IMR-90 (cell line): ENCODE measurements at regions not wholly inside any gene's neighbourhood (a gene's known extent, or its start where the extent isn't known, plus 50 kb on each side); places are given as distances from the start of the nearest gene placed in this dataset.

Experiments used
- ATAC-seq: fragments of 200-7000 bp; cut with Tn5 transposase; 2 replicates; pipeline ENCODE4 v1.9.1; 2020; ENCODE audit warnings: low read depth, mild to moderate bottlenecking, moderate library complexity
- BruUV-seq: library from RNA; stranded (reverse); fragments of 400-500 nt; replicated peaks from 2 replicates; lab custom pipeline; 2021; lab: Mats Ljungman, UMichigan
- CTCF ChIA-PET: fragments of 300-600 bp; formaldehyde crosslinking; extraction: SDS; loops from one replicate; lab custom pipeline; 2021; ENCODE audit warnings: antibody characterized with exemption; lab: Yijun Ruan, JAX
- POLR2A ChIA-PET: fragments of 300-600 bp; sonication (Branson Sonifier 250); formaldehyde crosslinking; loops from one replicate; lab custom pipeline; 2022; ENCODE audit warnings: antibody characterized with exemption; ENCODE audit not compliant: unreplicated experiment; lab: Charles Lee
- DNase-seq: peaks from one replicate; pipeline ENCODE4 v3.0.0; 2013
- H2AFZ ChIP-seq: replicated peaks from 2 replicates; pipeline ENCODE3; 2013; ENCODE audit warnings: low read length, mild to moderate bottlenecking; ENCODE audit not compliant: poor library complexity
- H2AK5ac ChIP-seq: 2 replicates; pipeline ENCODE4 v1.6.1; 2013; ENCODE audit warnings: low read depth, low read length, inconsistent platforms
- H2AK9ac ChIP-seq: replicated peaks from 2 replicates; pipeline ENCODE3; 2013; ENCODE audit warnings: mild to moderate bottlenecking, low read depth, low read length, moderate library complexity; ENCODE audit not compliant: poor library complexity
- H2BK120ac ChIP-seq: 2 replicates; pipeline ENCODE4 v1.6.1; 2013; ENCODE audit warnings: low read depth, low read length, inconsistent platforms
- H2BK15ac ChIP-seq: 3 replicates; pipeline ENCODE4 v1.6.1; 2013; ENCODE audit warnings: low read depth, low read length, inconsistent platforms
- H2BK20ac ChIP-seq: 2 replicates; pipeline ENCODE4 v1.6.1; 2013; ENCODE audit warnings: low read depth, mild to moderate bottlenecking, inconsistent platforms, low read length, moderate library complexity
- H2BK5ac ChIP-seq: 2 replicates; pipeline ENCODE4 v1.6.1; 2013; ENCODE audit warnings: mild to moderate bottlenecking, low read depth, low read length, inconsistent platforms; ENCODE audit not compliant: poor library complexity, severe bottlenecking
- H3K14ac ChIP-seq: replicated peaks from 2 replicates; pipeline ENCODE4 v1.6.1; 2013; ENCODE audit warnings: low read depth, low read length, inconsistent platforms
- H3K18ac ChIP-seq: 2 replicates; pipeline ENCODE4 v1.6.1; 2013; ENCODE audit warnings: low read depth, low read length, control low read depth
- H3K23ac ChIP-seq: 2 replicates; pipeline ENCODE4 v1.6.1; 2013; ENCODE audit warnings: low read depth, low read length, inconsistent platforms
- H3K27ac ChIP-seq: 2 replicates; pipeline ENCODE4 v1.5.1; 2013; ENCODE audit warnings: mild to moderate bottlenecking, control low read depth, low read length; ENCODE audit not compliant: insufficient read depth
- H3K27me3 ChIP-seq: 2 replicates; pipeline ENCODE4 v1.6.1; 2013; ENCODE audit warnings: low read length; ENCODE audit not compliant: control insufficient read depth, insufficient read depth
- H3K36me3 ChIP-seq: 2 replicates; pipeline ENCODE4 v1.6.1; 2013; ENCODE audit warnings: low read length, mixed read lengths; ENCODE audit not compliant: control insufficient read depth, insufficient read depth
- H3K4ac ChIP-seq: 2 replicates; pipeline ENCODE4 v1.6.1; 2013; ENCODE audit warnings: low read depth, low read length, inconsistent platforms
- H3K4me1 ChIP-seq: 2 replicates; pipeline ENCODE4 v1.6.1; 2013; ENCODE audit warnings: low read length, mixed read lengths; ENCODE audit not compliant: control insufficient read depth, insufficient read depth
- H3K4me2 ChIP-seq: 2 replicates; pipeline ENCODE4 v1.6.1; 2013; ENCODE audit warnings: low read depth, mild to moderate bottlenecking, control low read depth, low read length, moderate library complexity
- H3K4me3 ChIP-seq: 2 replicates; pipeline ENCODE4 v1.5.1; 2013; ENCODE audit warnings: low read depth, mild to moderate bottlenecking, control low read depth, low read length, moderate library complexity; ENCODE audit not compliant: insufficient read depth
- H3K56ac ChIP-seq: 2 replicates; pipeline ENCODE4 v1.6.1; 2013; ENCODE audit warnings: low read length, inconsistent platforms; ENCODE audit not compliant: insufficient read depth; ENCODE audit errors: extremely low read depth
- H3K79me1 ChIP-seq, 2 experiments: 2 replicates each; pipeline ENCODE4 v1.6.1; 2013; ENCODE audit warnings: low read length in 2 of 2, inconsistent platforms in 1 of 2, low read depth in 1 of 2
- H3K9ac ChIP-seq: 2 replicates; pipeline ENCODE4 v1.6.1; 2013; ENCODE audit warnings: low read depth, low read length, control low read depth
- H3K9me1 ChIP-seq: 2 replicates; pipeline ENCODE4 v1.6.1; 2013; ENCODE audit warnings: low read length, inconsistent platforms; ENCODE audit not compliant: insufficient read depth
- H3K9me3 ChIP-seq: 2 replicates; pipeline ENCODE4 v1.6.1; 2013; ENCODE audit warnings: low read length; ENCODE audit not compliant: control insufficient read depth, insufficient read depth
- H4K20me1 ChIP-seq: 2 replicates; pipeline ENCODE4 v1.6.1; 2013; ENCODE audit warnings: low read length, inconsistent platforms; ENCODE audit not compliant: insufficient read depth
- H4K5ac ChIP-seq: 2 replicates; pipeline ENCODE4 v1.6.1; 2013; ENCODE audit warnings: mild to moderate bottlenecking, low read depth, low read length, control low read depth
- H4K8ac ChIP-seq, 2 experiments: 2 replicates each; pipeline ENCODE4 v1.6.1; 2013; ENCODE audit warnings: low read depth in 2 of 2, low read length in 2 of 2, control low read depth in 1 of 2, inconsistent platforms in 1 of 2
- H4K91ac ChIP-seq: 2 replicates; pipeline ENCODE4 v1.6.1; 2013; ENCODE audit warnings: low read depth, low read length, inconsistent platforms; ENCODE audit not compliant: insufficient read depth
- BHLHE40 ChIP-seq: fragments of 150-350 bp; IDR thresholded peaks from 2 replicates; pipeline ENCODE4 v1.6.1; 2016; ENCODE audit warnings: mild to moderate bottlenecking, low read depth, low read length
- CEBPB ChIP-seq: IDR thresholded peaks from 2 replicates; pipeline ENCODE4 v1.6.1; 2012; ENCODE audit warnings: low read depth, low read length, improper control_type of control experiment
- CHD1 ChIP-seq: IDR thresholded peaks from 2 replicates; pipeline ENCODE4 v1.6.1; 2012; ENCODE audit warnings: low read depth, low read length, improper control_type of control experiment
- CTCF ChIP-seq: conservative IDR thresholded peaks from 2 replicates; pipeline ENCODE4 v1.5.1; 2012; ENCODE audit warnings: mild to moderate bottlenecking, low read depth, low read length, improper control_type of control experiment
- FOS ChIP-seq: fragments of 150-350 bp; IDR thresholded peaks from 2 replicates; pipeline ENCODE4 v1.6.1; 2016; ENCODE audit warnings: low read depth, low read length
- MAFK ChIP-seq: IDR thresholded peaks from 2 replicates; pipeline ENCODE4 v1.6.1; 2012; ENCODE audit warnings: low read depth, low read length, improper control_type of control experiment
- MXI1 ChIP-seq: IDR thresholded peaks from 2 replicates; pipeline ENCODE4 v1.6.1; 2012; ENCODE audit warnings: low read depth, mild to moderate bottlenecking, low read length, moderate library complexity, borderline replicate concordance
- NFE2L2 ChIP-seq: fragments of 150-350 bp; IDR thresholded peaks from 2 replicates; pipeline ENCODE4 v1.6.1; 2016; ENCODE audit warnings: low read depth, mild to moderate bottlenecking, low read length
- POLR2A ChIP-seq: IDR thresholded peaks from 2 replicates; pipeline ENCODE4 v1.6.1; 2012; ENCODE audit warnings: mild to moderate bottlenecking, low read depth, low read length
- RAD21 ChIP-seq: IDR thresholded peaks from 2 replicates; pipeline ENCODE4 v1.6.1; 2012; ENCODE audit warnings: low read length, improper control_type of control experiment
- RCOR1 ChIP-seq: IDR thresholded peaks from 2 replicates; pipeline ENCODE4 v1.6.1; 2012; ENCODE audit warnings: mild to moderate bottlenecking, low read length, improper control_type of control experiment; ENCODE audit not compliant: insufficient replicate concordance
- SMC3 ChIP-seq: fragments of 150-350 bp; IDR thresholded peaks from 2 replicates; pipeline ENCODE4 v1.6.1; 2016; ENCODE audit warnings: low read depth, mild to moderate bottlenecking, antibody characterized with exemption, low read length, moderate library complexity
- USF2 ChIP-seq: fragments of 150-350 bp; IDR thresholded peaks from 2 replicates; pipeline ENCODE4 v1.6.1; 2017; ENCODE audit warnings: mild to moderate bottlenecking, antibody characterized with exemption, low read length, low read depth
- WGBS, 2 experiments: methylation state at CpG; one replicate each; pipeline versions ENCODE4 v1.1.5 to v1.1.7; 2013; ENCODE audit warnings: missing lambda C conversion rate in 2 of 2; ENCODE audit not compliant: insufficient read length in 1 of 2; ENCODE audit errors: extremely low coverage in 2 of 2; 5-methylcytosine and 5-hydroxymethylcytosine counted together
- dilution Hi-C: fragments of 300-500 bp; cut with HindIII; formaldehyde crosslinking; loops from one replicate; pipeline ENCODE4 v1.14.3; 2018; ENCODE audit warnings: low sequenced_read_pairs; ENCODE audit not compliant: unreplicated experiment
- in situ Hi-C: fragments of 300-500 bp; cut with MboI; formaldehyde crosslinking; loops from 3 replicates; pipeline ENCODE4 v1.14.3; 2019; ENCODE audit warnings: low sequenced_read_pairs, inconsistent platforms, mixed read lengths
- intact Hi-C: fragments of 100-400 bp; cut with micrococcal nuclease; formaldehyde crosslinking; loops from 2 replicates; pipeline ENCODE4 v1.10.0; 2022
- TF ChIP-seq, protein P1 (sequence below): fragments of 150-350 bp; IDR thresholded peaks from 2 replicates; pipeline ENCODE4 v1.6.1; 2016; ENCODE audit warnings: low read depth, mild to moderate bottlenecking, low read length, moderate library complexity, borderline replicate concordance

DNA sequence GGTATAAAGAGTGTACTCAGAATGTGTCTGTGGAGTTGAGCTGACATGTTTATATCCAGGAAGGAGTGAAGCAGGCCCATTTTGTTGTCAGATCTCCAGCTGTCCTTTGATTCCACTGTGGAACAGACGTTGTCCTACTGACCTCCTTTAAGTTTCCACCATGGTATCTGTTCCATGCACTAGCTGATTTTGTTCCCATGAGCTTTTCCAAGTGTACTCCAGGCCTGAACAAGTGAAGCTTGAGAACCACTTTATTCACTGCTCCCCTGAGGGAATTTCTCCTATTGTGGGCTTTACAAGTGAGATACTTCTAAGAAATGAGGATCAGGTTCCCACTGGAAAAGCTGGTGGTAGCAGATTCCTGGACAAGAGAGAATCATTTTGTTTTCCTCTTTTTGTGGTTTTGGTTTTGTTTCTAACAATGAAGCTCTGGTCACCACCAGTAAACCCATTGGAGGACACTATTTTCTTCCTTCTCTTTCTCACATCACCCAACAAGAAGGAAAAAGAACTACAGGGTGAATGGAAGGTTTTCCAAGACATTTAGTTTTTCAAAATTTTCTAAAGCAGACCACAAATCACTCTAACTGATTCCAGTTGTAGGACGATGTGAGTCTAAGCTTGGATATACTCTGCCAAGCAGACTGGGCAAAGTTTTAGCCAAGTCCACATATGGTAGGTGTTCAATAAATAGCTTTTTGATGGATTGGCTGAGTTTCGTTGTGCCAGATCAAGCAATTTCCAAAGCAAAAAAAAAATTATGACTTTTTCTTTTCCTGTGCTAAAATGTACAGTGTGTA, 144.2 kb downstream of the JCAD start (continued):
- TF ChIP-seq NFE2L2: no peak

- dilution Hi-C loops: no loop called here
- H3K9me1 ChIP-seq: no peaks in the 10 kb centered on the region
- intact Hi-C loops: no loop called here
- H2BK120ac ChIP-seq: no peak overlapping the region
- H2AFZ ChIP-seq: no peak overlapping the region
- 76% methylated on average over 2 of the region's 6 CpGs; no CpG with 5 or more reads in 1 of the 2 experiments for WGBS, 2 experiments
- no peak overlapping the region for H3K23ac ChIP-seq
- no peaks in the 10 kb centered on the region for H3K79me1 ChIP-seq
- H3K4me2 ChIP-seq: no peak overlapping the region
- H2BK15ac ChIP-seq: no peak overlapping the region
- H3K18ac ChIP-seq: no peak overlapping the region
- H3K9me3 ChIP-seq: no peaks in the 10 kb centered on the region
- H3K27ac ChIP-seq: no peak overlapping the region
- no peak overlapping the region for H3K56ac ChIP-seq
- H3K14ac ChIP-seq: no peak overlapping the region
- ATAC-seq (no peak), DNase-seq (no peak)
- no peak overlapping the region for H4K8ac ChIP-seq
- H2BK20ac ChIP-seq: no peak overlapping the region
- H4K20me1 ChIP-seq: no peaks in the 10 kb centered on the region
- H3K4ac ChIP-seq: no peak overlapping the region
- no peak overlapping the region for H4K5ac ChIP-seq
- no peaks in the 10 kb centered on the region for H3K36me3 ChIP-seq
- H3K4me3 ChIP-seq: no peak overlapping the region
- POLR2A ChIA-PET: no interaction called here
- no peak overlapping the region for H2BK5ac ChIP-seq
- H2AK5ac ChIP-seq: no peak overlapping the region
- in situ Hi-C loops: no loop called here
- CTCF ChIA-PET: no interaction called here
- H3K4me1 ChIP-seq: no peaks in the 10 kb centered on the region
- H4K91ac ChIP-seq: no peak overlapping the region
- peaks cover 25% of the 10 kb centered on the region for H3K27me3 ChIP-seq
- no peak overlapping the region for H3K9ac ChIP-seq
- BruUV-seq: no TSS peak
- no peak overlapping the region for H2AK9ac ChIP-seq
- TF ChIP-seq NFE2L2 (no peak), CHD1 (no peak), USF2 (no peak), RAD21 (no peak), POLR2A (no peak), CTCF (no peak), MAFK (no peak), RCOR1 (no peak), BHLHE40 (no peak), MXI1 (no peak), SMC3 (no peak), FOS (no peak), CEBPB (no peak)
- TF ChIP-seq, protein P1, sequence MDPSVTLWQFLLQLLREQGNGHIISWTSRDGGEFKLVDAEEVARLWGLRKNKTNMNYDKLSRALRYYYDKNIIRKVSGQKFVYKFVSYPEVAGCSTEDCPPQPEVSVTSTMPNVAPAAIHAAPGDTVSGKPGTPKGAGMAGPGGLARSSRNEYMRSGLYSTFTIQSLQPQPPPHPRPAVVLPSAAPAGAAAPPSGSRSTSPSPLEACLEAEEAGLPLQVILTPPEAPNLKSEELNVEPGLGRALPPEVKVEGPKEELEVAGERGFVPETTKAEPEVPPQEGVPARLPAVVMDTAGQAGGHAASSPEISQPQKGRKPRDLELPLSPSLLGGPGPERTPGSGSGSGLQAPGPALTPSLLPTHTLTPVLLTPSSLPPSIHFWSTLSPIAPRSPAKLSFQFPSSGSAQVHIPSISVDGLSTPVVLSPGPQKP: no peak
Measured at GRCh38 chr10:29908962-29909361, 150.4 kb downstream of the JCAD start.
